ENCODE measurements at regions not wholly inside any gene's neighbourhood (a gene's known extent, or its start where the extent isn't known, plus 50 kb on each side); places are given as distances from the start of the nearest gene placed in this dataset.

DNA sequence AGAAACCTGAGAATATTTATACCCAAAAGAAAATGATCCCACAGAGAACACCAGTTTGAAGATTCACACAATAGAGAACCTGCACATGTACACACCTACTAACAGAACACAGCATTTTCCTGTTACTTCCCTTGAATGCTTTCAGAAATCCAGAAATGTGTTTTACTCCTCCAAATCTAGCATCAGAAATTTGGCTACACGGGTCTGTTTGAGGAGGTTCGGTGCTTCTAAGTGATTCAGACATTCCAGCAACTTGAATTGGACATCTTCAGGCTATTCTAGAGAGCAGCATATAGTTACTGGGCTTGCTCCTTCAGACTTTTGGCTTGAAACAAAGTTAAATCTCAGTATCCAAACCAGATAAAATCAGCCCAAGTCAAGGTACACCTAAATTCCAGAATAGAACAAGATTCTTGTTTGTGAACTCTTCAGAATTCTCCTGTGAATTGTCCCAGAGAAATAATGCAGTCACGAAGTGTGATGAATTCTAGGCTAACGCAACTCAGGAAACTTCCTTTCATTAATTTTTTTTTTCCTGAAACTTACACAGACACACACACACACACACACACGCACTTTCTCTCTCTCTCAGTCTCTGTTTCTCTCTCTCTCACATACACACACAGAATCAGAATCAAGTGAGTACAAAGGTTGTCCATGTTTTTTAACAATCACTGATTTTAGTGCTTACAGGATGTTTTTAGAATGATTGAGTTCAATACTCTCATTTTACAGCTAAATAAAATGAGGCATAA, 278.4 kb upstream of the SNX7 start:
- no peak for DNase-seq (ENCODE audit: low spot score)

DNA sequence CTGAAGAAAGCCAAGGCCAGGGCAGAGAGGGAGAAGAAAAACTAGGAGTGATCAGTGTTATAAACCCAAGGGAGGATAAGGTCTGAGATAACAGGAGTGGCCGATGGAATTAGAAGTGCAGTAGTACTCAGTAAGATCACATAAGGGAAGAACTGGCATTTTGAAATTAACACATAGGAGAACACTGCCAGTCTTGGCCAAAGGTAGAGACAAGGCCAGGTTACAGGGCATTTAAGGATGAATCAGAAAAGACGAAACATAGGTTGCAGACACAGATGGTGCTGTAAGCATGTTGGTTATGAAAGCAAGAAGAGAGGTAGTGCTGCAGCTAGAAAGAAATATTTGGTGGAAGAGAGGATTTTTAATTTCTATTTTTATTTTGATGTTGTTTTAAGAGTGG, 278.9 kb upstream of the SNX7 start:
- no peak for DNase-seq (ENCODE audit: low spot score)

DNA sequence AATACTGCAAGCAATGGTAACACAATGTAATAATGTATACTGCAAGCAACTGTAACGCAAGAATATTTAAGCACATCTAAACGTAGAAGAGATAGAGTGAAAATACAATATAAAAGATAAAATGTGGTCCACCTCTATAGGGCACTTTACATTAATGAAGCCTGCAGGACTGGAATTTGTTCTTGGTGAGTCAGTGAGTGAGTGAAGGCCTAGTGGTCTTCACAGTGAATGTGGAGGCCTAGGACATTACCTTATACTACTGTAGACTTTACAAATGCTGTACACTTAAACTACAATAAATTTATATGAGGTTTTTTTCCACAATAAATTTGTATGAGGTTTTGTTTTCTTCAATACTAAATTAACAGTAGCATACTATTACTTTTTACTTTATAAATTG, 287.4 kb upstream of the SNX7 start:
- no peak for DNase-seq (ENCODE audit: low spot score)

DNA sequence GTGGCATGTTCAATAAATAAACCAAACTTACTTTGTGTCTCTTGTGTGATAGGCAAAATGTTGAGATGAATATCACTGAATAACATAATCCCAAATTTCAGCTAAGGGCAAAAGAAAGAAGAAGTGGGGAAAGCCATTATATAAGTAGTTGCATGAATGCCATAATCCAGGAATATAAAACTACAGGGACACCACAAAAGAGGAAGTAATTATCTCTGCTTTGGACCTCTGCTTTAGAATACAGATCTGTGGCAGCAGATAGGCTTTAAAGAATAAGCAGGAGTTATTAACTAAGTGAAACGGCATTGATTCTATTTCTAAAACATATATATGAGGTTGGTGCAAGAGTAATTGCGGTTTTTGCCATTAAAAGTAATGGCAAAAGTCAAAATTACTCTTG, 288.5 kb upstream of the SNX7 start:
- DNase-seq (ENCODE audit: low spot score), result no peak

DNA sequence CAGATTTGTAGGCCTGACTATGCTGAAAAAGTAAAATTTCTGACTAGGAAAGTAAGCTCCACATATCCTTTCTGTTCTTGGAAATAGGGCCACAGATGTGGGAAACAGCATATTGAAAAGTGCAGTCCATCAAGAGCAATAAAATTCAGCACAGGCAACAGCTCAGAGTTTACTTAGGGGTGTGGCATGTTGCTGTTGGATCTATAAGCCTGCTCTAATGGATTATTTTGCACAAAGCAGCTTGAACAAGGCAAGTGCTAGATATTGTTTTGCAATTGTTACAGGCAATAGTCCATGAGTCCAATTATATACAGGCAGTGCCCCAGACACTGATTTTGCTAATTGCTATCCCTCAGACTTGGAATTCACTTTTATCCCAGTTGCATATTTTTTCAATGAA, 289.8 kb upstream of the SNX7 start:
- DNase-seq (ENCODE audit: low spot score), result no peak

DNA sequence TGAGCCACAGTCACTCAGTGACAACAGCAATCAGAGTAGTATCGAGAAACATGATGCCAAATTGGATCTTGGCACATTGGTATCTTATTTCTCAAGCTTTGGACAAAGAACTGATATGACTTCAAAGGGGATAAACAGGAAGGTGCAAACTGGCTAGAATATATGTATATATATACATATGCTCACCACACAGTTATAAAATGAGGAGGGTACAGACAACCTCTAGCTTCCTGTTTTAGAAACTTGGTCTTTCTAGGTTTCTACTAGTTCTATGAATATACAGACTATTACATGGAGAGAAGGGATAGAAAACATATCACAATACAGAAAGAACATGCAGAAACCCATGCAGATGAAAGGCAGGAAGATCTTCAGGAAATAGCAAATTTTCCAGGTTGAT, 292.1 kb upstream of the SNX7 start:
- DNase-seq (ENCODE audit: low spot score), result no peak

DNA sequence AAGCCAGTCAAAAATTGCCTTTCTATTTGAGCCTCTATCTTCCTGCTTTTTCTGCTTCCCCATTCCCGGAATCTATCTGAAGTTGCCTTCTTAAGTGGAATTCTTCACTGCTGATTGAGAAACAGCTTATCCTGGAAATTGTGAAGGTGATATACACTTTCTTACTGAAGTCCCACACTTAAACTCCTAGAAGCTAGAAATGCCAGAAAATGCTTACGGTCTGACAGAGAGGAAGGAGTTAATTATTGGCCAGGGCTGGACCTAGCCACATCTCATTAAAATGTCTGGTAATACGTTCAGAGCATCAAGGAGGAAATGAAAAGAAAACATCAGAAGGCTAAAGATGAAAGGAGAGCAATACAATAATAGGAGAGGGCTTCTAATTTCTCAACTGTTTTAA, 292.5 kb upstream of the SNX7 start:
- DNase-seq (ENCODE audit: low spot score), result no peak

DNA sequence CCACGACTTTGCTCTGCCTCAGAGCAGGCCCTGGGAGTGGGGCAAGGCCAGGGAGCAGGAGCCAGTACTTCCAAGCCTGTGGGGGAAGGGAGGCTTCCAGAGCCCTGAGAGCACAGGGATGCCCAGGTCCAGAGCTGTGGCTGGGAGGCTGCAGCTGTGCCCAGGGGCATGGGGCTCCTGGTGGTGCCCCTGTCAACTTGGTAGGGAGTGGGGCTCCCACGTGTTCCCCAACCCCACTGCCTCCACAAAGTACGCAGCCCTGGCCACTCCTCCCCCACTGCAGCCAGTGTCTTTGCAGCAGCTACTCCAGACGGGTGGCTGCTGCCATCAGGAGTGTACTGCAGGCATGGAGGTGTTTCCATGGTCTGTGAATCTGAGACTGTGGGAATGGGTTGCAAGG, 294.1 kb upstream of the SNX7 start:
- DNase-seq (ENCODE audit: low spot score), result no peak

DNA sequence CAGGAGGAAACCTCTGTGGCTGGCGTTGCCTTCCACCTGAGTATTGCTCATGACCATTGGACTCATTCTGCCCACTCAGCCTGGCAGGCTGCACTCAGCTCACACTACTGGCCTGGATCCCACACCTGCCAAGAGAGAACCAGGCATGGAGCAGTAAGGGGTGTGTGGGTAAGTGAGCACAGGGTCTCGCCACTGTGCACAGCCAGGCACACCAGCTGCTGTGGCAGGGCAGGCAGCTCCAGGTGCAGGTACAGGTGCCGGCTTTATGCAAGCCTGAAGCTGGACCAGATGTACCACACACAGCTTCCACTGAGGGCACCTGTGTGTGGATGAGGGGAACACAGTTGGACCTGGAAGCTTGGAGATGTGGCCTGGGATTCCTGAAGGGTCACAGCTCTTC, 295.2 kb upstream of the SNX7 start:
- no peak for DNase-seq (ENCODE audit: low spot score)

DNA sequence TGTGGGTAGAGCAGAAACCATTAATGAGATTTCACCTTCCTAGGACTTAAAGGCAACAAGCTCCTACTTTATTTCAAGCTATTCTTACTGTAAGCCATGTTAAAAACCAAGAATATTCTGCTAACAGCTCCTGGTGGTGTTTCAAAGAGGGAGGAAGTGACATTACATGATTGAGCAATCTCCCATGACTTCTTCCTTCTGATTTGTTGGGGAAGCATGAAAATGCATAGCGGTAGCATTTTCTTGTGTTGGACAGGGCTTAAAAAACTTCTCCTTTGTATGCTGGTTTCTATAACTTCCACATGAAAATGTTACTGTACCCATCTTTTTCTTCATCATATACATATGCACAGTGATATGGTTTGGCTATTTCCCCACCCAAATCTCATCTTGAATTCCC, 297.0 kb upstream of the SNX7 start:
- no peak for DNase-seq (ENCODE audit: low spot score)

DNA sequence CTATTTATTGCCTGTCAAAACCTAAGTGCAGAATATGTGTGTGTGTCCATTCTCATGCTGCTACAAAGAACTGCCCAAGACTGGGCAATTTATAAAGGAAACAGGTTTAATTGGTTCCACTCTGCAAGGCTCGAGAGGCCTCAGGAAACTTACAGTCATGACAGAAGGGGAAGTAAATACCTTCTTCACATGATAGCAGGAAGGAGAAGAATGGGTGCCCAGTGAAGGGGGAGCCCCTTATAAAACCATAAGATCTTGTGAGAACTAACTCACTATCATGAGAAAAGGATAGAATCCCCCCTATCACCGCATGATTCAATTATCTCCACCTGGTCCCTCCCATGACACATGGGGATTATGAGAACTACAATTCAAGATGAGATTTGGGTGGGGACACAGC, 300.7 kb upstream of the SNX7 start:
- no peak for DNase-seq (ENCODE audit: low spot score)

DNA sequence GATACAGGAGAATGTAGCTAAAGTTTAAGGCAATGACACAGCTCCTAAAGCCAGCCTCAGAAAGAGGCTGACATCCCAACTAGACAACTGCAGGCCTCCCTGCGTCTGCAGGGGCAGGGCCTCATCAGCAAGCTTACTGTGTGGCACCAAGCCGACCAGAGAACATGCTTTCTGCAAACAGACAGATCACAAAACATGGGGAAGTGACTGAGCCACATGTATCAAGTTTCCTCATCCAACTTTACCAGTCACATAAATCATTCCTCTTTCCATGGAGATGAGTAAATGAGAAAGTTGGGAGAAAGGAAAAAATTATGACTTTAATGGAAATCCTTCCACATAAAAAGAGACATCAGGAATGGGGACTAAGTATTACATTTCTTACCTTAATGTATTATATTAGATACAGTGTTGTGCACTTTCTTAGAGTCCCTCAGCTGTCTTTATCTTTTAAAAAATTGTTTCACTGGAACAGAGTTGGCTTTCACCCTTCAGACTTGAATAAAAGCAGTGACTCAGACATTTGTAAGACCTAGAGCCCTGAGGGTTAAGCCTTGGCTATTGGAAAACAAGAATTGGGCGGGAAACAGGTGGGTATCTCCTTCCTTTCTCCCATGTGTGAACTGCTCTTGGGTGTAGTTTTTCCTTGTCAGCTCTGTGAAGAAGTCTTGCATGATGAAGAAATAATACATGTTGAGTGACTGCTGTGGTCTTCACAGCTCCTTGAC, 305.7 kb upstream of the SNX7 start:
- no peak for DNase-seq (ENCODE audit: low spot score)

DNA sequence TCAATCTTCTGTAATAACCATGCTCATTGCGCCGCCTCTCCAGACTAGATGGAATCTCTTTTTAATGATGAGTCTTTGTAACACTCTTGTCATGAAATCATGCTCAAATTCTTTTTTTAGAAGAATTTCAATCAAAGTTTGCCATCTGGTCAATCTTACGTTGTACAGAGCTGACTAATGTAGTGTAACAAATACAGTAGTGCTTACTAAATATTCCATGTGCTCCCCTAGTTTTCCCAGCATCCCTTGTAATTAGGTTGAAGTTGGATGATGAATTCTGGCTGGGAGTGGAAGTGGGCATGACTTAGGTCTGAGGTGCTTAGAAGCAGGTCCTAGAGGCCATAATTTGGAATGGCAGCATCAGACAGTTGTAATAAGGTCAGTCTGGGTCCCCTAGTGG, 309.1 kb upstream of the SNX7 start:
- no peak for DNase-seq (ENCODE audit: low spot score)

DNA sequence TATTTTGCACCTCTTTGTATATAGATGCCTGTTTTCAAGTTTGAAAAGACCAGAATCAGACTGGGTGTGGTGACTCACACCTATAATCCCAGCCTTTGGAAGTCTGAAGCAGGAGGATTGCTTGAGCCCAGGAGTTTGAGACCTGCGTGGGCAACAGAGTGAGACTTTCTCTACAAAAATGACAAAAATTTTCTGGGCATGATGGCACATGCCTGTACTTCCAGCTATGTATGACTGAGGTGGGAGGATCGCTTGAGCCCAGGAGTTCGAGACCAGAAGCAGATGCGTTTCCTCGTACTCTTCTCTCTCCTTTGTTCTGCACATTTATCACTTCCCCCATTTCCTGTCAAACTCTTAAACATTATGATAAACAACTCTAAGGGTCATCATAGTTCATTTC, 310.0 kb upstream of the SNX7 start:
- no peak for DNase-seq (ENCODE audit: low spot score)

DNA sequence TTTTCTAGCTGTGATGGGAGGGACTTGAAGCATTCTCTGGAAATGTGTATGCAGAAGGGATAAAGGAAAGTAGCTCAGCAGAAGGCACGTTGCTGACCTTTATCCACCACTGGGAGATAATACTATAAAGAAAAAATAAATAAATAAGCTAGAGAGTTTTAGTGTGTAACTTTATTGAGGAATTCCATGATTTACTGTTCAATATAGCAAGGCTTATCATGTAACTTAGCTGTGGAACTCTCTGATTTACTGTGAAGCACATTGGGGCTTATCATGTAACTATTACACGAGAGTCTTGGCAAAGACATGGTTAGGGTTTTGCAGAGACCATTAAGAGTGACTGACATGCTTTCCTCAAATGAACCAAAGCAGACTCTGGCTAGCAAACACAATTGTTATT, 316.1 kb upstream of the SNX7 start:
- DNase-seq (ENCODE audit: low spot score), result no peak

DNA sequence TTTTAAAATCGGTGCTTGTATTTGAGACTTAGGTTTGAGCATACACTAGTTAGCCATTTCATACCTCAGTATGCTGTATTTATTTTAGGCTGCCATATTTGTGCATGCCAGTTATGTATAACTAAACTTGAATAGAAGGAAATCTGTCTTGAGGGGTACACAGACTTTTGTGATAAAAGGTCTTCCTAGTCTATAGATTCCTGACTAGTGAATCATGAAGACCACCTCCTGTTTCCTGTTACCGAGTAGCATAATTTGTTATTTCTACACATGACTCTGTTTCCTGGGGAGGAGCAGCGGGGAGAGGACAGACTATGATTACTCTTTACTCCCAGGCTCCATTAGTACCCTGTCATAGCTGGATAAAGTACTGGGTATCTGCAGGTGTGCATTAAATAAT, 316.8 kb upstream of the SNX7 start:
- no peak for DNase-seq (ENCODE audit: low spot score)

DNA sequence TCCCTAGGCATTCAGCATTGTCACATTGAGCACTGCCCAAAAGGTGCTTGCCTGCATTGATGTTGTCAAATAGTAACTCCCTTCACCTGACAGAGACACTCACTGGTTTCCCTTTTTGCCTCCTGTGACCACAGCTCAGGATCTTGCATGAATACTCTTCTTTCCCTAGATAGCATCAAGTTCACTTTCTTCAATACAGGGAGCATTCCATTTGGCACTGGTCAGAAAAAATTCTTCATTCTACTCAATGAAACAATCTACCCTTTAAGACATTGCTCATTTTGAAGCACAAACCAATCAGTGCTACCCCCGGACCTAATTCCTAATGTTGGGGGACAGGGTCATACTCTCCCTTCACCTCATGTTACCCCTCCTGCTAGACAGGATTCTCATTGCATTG, 319.0 kb upstream of the SNX7 start:
- no peak for DNase-seq (ENCODE audit: low spot score)

DNA sequence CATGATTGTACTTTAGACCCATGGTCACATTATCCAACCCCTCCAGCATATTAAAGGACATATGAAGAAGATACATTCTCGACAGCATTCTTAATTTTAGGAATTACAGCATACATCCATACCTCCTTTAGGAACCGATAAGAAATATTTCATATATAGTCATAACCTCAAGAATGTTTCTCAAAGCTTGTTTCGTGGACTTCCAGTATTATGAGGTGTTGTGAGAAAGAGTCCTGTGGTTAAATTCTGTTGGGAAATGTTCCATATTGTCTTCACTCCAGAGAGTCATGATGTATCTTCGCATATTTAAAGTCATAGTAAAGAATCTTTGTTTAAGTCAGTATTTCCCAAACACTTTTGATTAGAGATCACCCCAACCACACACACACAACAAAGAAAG, 321.0 kb upstream of the SNX7 start:
- no peak for DNase-seq (ENCODE audit: low spot score)

DNA sequence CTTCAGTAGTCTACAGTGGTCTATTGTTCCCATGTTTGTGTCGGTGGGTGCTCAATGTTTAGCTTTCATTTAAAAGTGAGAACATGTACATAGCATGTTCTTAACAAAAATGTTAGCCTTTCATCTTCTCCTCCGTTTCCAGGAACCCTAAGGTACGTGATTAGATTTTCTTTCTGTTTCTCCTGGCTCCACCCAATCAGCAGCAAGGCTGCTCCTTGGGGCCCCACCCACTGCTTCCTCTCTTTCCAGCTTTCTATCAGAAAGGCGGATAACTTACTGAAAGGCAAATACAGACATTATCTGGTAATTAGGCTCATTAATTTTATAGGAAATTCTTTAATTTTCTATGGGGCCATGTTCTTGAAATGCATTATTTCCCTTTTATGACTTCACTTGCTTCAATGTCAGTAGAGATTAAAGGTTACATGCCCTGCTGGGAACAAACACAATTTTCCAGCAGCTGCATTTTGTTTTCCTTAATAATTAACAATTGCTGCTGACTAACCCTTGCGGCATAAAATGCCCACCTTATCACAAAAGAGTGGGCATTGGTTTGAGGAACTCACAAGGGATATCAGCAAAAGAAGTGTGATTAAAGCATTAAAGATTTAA, 324.9 kb upstream of the SNX7 start:
- no peak for DNase-seq (ENCODE audit: low spot score)

DNA sequence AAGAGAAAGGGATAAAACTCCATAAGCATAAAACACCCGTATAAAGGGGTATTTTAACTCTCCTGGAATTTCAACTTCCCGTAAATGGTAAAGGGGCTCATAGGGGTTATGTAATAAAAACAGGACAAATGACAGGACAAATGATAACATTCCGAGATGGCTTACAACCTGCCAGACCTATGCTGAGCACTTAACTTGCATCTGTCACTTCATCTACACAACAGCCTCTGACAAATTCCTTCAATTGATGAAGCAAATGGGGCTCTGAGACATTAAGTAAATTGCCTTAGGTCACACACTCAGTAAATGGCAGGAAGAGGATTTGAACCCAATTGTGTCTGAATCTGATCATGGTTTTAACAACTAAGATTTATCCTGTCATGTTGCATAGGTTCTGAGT, 327.6 kb upstream of the SNX7 start:
- DNase-seq (ENCODE audit: low spot score), result no peak

DNA sequence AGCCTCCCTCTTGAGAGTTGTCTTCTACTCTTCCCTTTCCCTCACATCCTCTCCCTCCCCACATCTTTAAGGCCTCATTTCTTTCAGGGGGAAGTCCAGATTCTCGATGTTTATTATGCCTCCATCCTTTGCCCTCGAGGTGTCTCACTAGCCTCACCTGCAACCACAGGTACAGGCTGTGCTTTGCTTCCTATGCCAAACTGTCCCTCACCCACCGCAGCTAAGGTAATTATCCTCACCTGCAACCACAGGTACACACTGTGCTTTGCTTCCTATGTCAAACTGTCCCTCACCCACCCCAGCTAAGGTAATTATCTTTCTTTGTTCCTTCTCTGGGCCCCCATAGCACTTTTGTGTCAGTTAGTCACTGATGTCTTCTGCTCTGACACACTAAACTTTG, 328.1 kb upstream of the SNX7 start:
- no peak for DNase-seq (ENCODE audit: low spot score)

DNA sequence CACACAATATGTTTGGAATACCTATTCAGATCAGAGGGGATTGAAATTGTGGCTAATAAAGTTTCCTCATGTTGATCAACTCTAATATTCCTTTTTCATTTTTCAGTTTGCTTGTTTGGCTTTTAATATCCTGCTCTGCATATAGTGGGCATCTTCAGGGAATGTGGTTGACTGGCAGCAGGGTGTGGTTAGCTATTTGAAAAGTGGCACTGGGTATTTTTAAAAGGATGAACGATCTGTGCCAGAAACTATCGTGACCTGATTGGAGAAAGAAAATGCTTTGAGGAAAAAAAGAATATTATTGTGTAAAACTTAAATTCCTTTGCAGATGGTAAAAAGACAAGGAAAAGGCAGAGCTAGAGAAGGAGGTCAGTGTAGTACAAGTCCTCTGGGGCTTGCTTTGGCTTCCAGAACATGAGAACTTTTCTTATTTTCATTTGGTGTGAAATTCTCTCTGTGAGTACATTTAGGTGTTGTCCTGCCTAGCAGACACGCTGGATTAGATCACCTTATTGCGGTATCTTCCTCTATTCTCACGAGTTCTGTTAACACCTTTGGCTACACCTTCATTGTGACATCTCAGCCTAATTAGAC, 329.7 kb upstream of the SNX7 start:
- DNase-seq (ENCODE audit: low spot score), result no peak

DNA sequence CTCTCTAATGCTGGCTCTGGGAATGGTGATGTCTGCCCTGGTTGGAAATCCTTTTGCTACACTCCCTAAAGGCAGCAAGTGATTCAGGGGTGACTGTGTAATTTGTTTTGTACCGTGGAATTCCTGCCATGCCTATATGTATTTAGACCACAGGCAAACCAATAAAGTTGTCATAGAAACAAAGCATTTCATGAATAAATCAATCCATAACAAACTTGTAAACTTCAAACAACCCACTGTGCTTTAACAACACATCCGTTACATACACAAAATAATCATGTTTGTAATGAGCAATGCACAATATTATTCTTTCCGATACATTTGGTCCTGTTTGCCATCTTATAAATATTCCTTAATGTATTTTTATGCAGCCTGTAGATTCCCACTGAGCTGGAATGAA, 330.3 kb upstream of the SNX7 start:
- no peak for DNase-seq (ENCODE audit: low spot score)

Data from NAMALWA (cell line).